GM18519 (cell line): ENCODE measurements at regions not wholly inside any gene's neighbourhood (a gene's known extent, or its start where the extent isn't known, plus 50 kb on each side); places are given as distances from the start of the nearest gene placed in this dataset.
"Not testable (repeated sequence)": the region's sequence is repeated elsewhere in the genome, so short reads cannot be mapped to it uniquely, and the experiment has no call there.

ENCODE experiments used
- ATAC-seq: cut with Tn5 transposase; IDR thresholded peaks from one replicate; pipeline ENCODE4 v1.9.1; 2021; ENCODE audit warnings: mild to moderate bottlenecking, moderate library complexity; ENCODE audit not compliant: unreplicated experiment, low FRiP score

- no peak for ATAC-seq
These were observed 77.9 kb downstream of the SOX1 start for GRCh38 chr13:112144616-112145550.

- no peak for ATAC-seq
These were observed 78.8 kb downstream of the SOX1 start for GRCh38 chr13:112145551-112146360.

GRCh38 chr13:112150352-112150751, 83.4 kb downstream of the SOX1 start:
- no peak for ATAC-seq

GRCh38 chr13:112152846-112153245, 85.9 kb downstream of the SOX1 start:
- no peak for ATAC-seq

GRCh38 chr13:112153364-112153763, 86.4 kb downstream of the SOX1 start:
- no peak for ATAC-seq

GRCh38 chr13:112153846-112154245, 86.9 kb downstream of the SOX1 start:
- no peak for ATAC-seq

GRCh38 chr13:112154301-112155060, 87.5 kb downstream of the SOX1 start:
- no peak for ATAC-seq

GRCh38 chr13:112158961-112159360, 92.0 kb downstream of the SOX1 start:
- no peak for ATAC-seq

- no peak for ATAC-seq
These were observed 92.9 kb downstream of the SOX1 start for GRCh38 chr13:112159575-112160547.

GRCh38 chr13:112160558-112160957, 93.6 kb downstream of the SOX1 start:
- ATAC-seq = no peak

- ATAC-seq = no peak
These were observed 94.8 kb downstream of the SOX1 start for GRCh38 chr13:112161521-112162301.

- not testable (repeated sequence) for ATAC-seq
These were observed 97.0 kb downstream of the SOX1 start for GRCh38 chr13:112163691-112164660.

- no peak for ATAC-seq
These were observed 98.8 kb downstream of the SOX1 start for GRCh38 chr13:112165712-112166111.

- no peak for ATAC-seq
These were observed 101.8 kb downstream of the SOX1 start for GRCh38 chr13:112168761-112169160.

GRCh38 chr13:112169941-112170822, 103.2 kb downstream of the SOX1 start:
- no peak for ATAC-seq

GRCh38 chr13:112170823-112171569, 104.0 kb downstream of the SOX1 start:
- no peak for ATAC-seq
